ENCODE measurements at regions not wholly inside any gene's neighbourhood (a gene's known extent, or its start where the extent isn't known, plus 50 kb on each side); places are given as distances from the start of the nearest gene placed in this dataset.
A peak's percentile ranks its signal among the peaks of the same experiment; 100 is the strongest.

DNA sequence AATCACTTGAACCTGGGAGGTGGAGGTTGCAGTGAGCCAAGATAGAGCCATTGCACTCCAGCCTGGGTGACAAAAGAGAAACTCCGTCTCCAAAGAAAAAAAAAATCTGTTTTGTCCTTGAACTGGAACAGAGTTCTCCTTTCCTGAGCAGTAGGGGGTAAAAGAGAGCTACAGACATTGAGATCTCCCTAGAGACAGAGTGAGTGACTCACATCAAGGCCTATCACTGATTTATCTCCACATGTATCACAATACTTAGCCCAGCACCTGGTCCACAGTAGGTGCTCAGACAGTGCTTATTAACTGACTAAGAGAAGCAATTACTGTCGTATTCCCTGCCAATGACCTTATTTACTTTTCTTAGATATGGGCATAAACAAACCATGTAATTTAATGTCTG, 354.1 kb upstream of the C1orf87 start:
- no peak overlapping the region for H3K4me3 ChIP-seq (ENCODE audit: low read depth, low read length)
- DNase-seq (ENCODE audit: low read depth in 4 of 6, low spot score in 6 of 6): no peak
- no peaks in the 10 kb centered on the region for H3K4me1 ChIP-seq (ENCODE audit: control insufficient read depth, insufficient read depth, low read length)
- no peaks in the 10 kb centered on the region for H3K9me3 ChIP-seq (ENCODE audit: control insufficient read depth, insufficient read depth, low read length)
- no peaks in the 10 kb centered on the region for H3K36me3 ChIP-seq (ENCODE audit: control insufficient read depth, insufficient read depth, low read length)
- WGBS (ENCODE audit: insufficient coverage): no CpG with 5 or more reads among the region's 2 CpGs
- H3K27ac ChIP-seq (ENCODE audit: low read depth, low read length): no peak overlapping the region
- no peaks in the 10 kb centered on the region for H3K27me3 ChIP-seq (ENCODE audit: control insufficient read depth, insufficient read depth, low read length)

GRCh38 chr1:60427194-60427593, 353.6 kb upstream of the C1orf87 start:
- no peak overlapping the region for H3K27ac ChIP-seq (ENCODE audit: low read depth, low read length)
- no peak overlapping the region for H3K4me3 ChIP-seq (ENCODE audit: low read depth, low read length)
- DNase-seq (ENCODE audit: low read depth in 4 of 6, low spot score in 6 of 6): no peak
- H3K36me3 ChIP-seq (ENCODE audit: control insufficient read depth, insufficient read depth, low read length): no peaks in the 10 kb centered on the region
- no peaks in the 10 kb centered on the region for H3K27me3 ChIP-seq (ENCODE audit: control insufficient read depth, insufficient read depth, low read length)
- WGBS (ENCODE audit: insufficient coverage): 100% methylated on average over 4 of the region's 4 CpGs
- no peaks in the 10 kb centered on the region for H3K9me3 ChIP-seq (ENCODE audit: control insufficient read depth, insufficient read depth, low read length)
- no peaks in the 10 kb centered on the region for H3K4me1 ChIP-seq (ENCODE audit: control insufficient read depth, insufficient read depth, low read length)

- H3K27me3 ChIP-seq (ENCODE audit: control insufficient read depth, insufficient read depth, low read length): no peaks in the 10 kb centered on the region
- no peak overlapping the region for H3K27ac ChIP-seq (ENCODE audit: low read depth, low read length)
- H3K4me1 ChIP-seq (ENCODE audit: control insufficient read depth, insufficient read depth, low read length): no peaks in the 10 kb centered on the region
- no peaks in the 10 kb centered on the region for H3K36me3 ChIP-seq (ENCODE audit: control insufficient read depth, insufficient read depth, low read length)
- peaks cover 2% of the 10 kb centered on the region for H3K9me3 ChIP-seq (ENCODE audit: control insufficient read depth, insufficient read depth, low read length)
- DNase-seq (ENCODE audit: low read depth in 4 of 6, low spot score in 6 of 6): no peak
- no CpG with 5 or more reads among the region's 1 CpG for WGBS (ENCODE audit: insufficient coverage)
- no peak overlapping the region for H3K4me3 ChIP-seq (ENCODE audit: low read depth, low read length)
Measured at GRCh38 chr1:60425528-60425927, 352.0 kb upstream of the C1orf87 start.

- Histone ChIP-seq H3K4me1 (ENCODE audit: control insufficient read depth, insufficient read depth, low read length) (no peaks in the 10 kb centered on the region), H3K27ac (ENCODE audit: low read depth, low read length) (no peak overlapping the region), H3K9me3 (ENCODE audit: control insufficient read depth, insufficient read depth, low read length) (peaks cover 2% of the 10 kb centered on the region), H3K36me3 (ENCODE audit: control insufficient read depth, insufficient read depth, low read length) (no peaks in the 10 kb centered on the region), H3K27me3 (ENCODE audit: control insufficient read depth, insufficient read depth, low read length) (no peaks in the 10 kb centered on the region), H3K4me3 (ENCODE audit: low read depth, low read length) (no peak overlapping the region)
- 33% methylated on average over 1 of the region's 5 CpGs for WGBS (ENCODE audit: insufficient coverage)
- peak in 1 of 6 donors; percentile 22 for DNase-seq (ENCODE audit: low read depth in 4 of 6, low spot score in 6 of 6)
Measured at GRCh38 chr1:60423146-60423780, 349.7 kb upstream of the C1orf87 start.

GRCh38 chr1:60421965-60422364, 348.4 kb upstream of the C1orf87 start:
- WGBS (ENCODE audit: insufficient coverage): 78% methylated on average over 2 of the region's 4 CpGs
- H3K27ac ChIP-seq (ENCODE audit: low read depth, low read length): no peak overlapping the region
- H3K27me3 ChIP-seq (ENCODE audit: control insufficient read depth, insufficient read depth, low read length): no peaks in the 10 kb centered on the region
- H3K4me3 ChIP-seq (ENCODE audit: low read depth, low read length): no peak overlapping the region
- H3K9me3 ChIP-seq (ENCODE audit: control insufficient read depth, insufficient read depth, low read length): peaks cover 2% of the 10 kb centered on the region
- no peaks in the 10 kb centered on the region for H3K36me3 ChIP-seq (ENCODE audit: control insufficient read depth, insufficient read depth, low read length)
- DNase-seq (ENCODE audit: low read depth in 4 of 6, low spot score in 6 of 6): no peak
- H3K4me1 ChIP-seq (ENCODE audit: control insufficient read depth, insufficient read depth, low read length): no peaks in the 10 kb centered on the region

DNA sequence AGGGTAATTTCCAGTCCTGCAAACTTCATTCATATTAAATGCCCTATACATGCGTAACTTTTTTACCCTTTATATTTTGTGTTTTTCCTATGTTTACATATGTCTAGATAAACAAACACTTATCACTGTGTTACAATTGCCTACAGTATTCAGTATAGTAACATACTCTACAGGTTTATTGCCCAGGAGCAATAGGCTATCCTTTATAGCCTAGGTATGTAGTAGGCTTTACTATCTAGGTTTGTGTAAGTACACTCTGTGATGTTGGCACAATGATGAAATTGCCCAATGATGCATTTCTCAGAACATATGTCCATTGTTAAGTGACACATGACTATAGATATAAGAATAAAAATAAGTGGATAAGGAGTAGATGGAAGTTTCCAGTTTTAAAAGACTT, 345.5 kb upstream of the C1orf87 start:
- DNase-seq (ENCODE audit: low read depth in 4 of 6, low spot score in 6 of 6): no peak
- Histone ChIP-seq H3K27ac (ENCODE audit: low read depth, low read length) (no peak overlapping the region), H3K4me1 (ENCODE audit: control insufficient read depth, insufficient read depth, low read length) (no peaks in the 10 kb centered on the region), H3K36me3 (ENCODE audit: control insufficient read depth, insufficient read depth, low read length) (no peaks in the 10 kb centered on the region), H3K4me3 (ENCODE audit: low read depth, low read length) (no peak overlapping the region), H3K27me3 (ENCODE audit: control insufficient read depth, insufficient read depth, low read length) (no peaks in the 10 kb centered on the region), H3K9me3 (ENCODE audit: control insufficient read depth, insufficient read depth, low read length) (peaks cover 2% of the 10 kb centered on the region)
- no CpG with 5 or more reads among the region's 1 CpG for WGBS (ENCODE audit: insufficient coverage)

DNA sequence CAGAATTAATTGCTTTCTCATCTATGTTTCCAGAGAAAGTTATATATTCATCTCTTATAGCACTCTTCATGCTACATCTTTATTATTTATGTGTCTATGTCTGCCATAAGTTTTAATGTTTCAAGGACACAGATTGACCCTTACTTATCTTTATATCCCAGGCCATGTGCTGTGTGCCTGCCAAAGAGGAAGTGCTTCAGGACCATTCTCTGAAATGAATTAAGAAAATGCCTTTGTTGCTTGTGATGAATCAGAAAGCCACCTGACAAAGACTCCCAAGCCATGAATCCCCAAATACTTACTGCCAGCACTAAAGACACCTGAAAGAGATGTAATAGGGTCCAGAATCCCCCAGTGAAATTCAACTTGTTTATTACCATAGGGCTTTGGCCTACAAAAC, 342.1 kb upstream of the C1orf87 start:
- DNase-seq (ENCODE audit: low read depth in 4 of 6, low spot score in 6 of 6): no peak
- H3K27ac ChIP-seq (ENCODE audit: low read depth, low read length): no peak overlapping the region
- no peaks in the 10 kb centered on the region for H3K9me3 ChIP-seq (ENCODE audit: control insufficient read depth, insufficient read depth, low read length)
- H3K27me3 ChIP-seq (ENCODE audit: control insufficient read depth, insufficient read depth, low read length): no peaks in the 10 kb centered on the region
- H3K4me1 ChIP-seq (ENCODE audit: control insufficient read depth, insufficient read depth, low read length): no peaks in the 10 kb centered on the region
- H3K36me3 ChIP-seq (ENCODE audit: control insufficient read depth, insufficient read depth, low read length): no peaks in the 10 kb centered on the region
- no peak overlapping the region for H3K4me3 ChIP-seq (ENCODE audit: low read depth, low read length)

- H3K4me1 ChIP-seq (ENCODE audit: control insufficient read depth, insufficient read depth, low read length): no peaks in the 10 kb centered on the region
- WGBS (ENCODE audit: insufficient coverage): no CpG with 5 or more reads among the region's 1 CpG
- no peaks in the 10 kb centered on the region for H3K36me3 ChIP-seq (ENCODE audit: control insufficient read depth, insufficient read depth, low read length)
- DNase-seq (ENCODE audit: low read depth in 4 of 6, low spot score in 6 of 6): peak in 2 of 6 donors; percentile 10 to 16
- no peak overlapping the region for H3K27ac ChIP-seq (ENCODE audit: low read depth, low read length)
- H3K4me3 ChIP-seq (ENCODE audit: low read depth, low read length): no peak overlapping the region
- H3K27me3 ChIP-seq (ENCODE audit: control insufficient read depth, insufficient read depth, low read length): no peaks in the 10 kb centered on the region
- H3K9me3 ChIP-seq (ENCODE audit: control insufficient read depth, insufficient read depth, low read length): no peaks in the 10 kb centered on the region
Measured at GRCh38 chr1:60413091-60413490, 339.5 kb upstream of the C1orf87 start.

DNA sequence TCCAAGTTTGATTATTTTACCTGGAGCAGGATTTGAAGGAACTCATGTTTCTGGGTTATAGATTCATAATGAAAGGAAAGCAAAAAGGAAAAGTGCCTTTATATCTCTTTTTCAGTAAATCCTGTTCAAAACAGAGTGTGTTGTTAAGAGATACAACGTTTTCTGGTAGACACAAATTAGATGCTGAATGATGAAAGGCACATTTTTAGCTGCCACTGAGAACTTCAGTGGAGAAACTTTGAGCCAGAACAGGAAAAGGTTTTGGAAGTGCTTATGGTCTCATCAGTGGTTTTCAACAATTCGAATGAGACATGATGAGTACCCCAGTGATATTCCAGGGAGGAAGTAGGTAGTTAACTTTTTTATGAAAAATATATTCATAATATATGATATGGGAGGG, 338.0 kb upstream of the C1orf87 start:
- H3K27me3 ChIP-seq (ENCODE audit: control insufficient read depth, insufficient read depth, low read length): no peaks in the 10 kb centered on the region
- H3K27ac ChIP-seq (ENCODE audit: low read depth, low read length): no peak overlapping the region
- H3K4me1 ChIP-seq (ENCODE audit: control insufficient read depth, insufficient read depth, low read length): no peaks in the 10 kb centered on the region
- H3K9me3 ChIP-seq (ENCODE audit: control insufficient read depth, insufficient read depth, low read length): no peaks in the 10 kb centered on the region
- no peak for DNase-seq (ENCODE audit: low read depth in 4 of 6, low spot score in 6 of 6)
- H3K36me3 ChIP-seq (ENCODE audit: control insufficient read depth, insufficient read depth, low read length): no peaks in the 10 kb centered on the region
- no peak overlapping the region for H3K4me3 ChIP-seq (ENCODE audit: low read depth, low read length)
- WGBS (ENCODE audit: insufficient coverage): no CpG with 5 or more reads among the region's 2 CpGs

GRCh38 chr1:60402816-60403215, 329.2 kb upstream of the C1orf87 start:
- no peak overlapping the region for H3K4me3 ChIP-seq (ENCODE audit: low read depth, low read length)
- WGBS (ENCODE audit: insufficient coverage): 18% methylated on average over 2 of the region's 4 CpGs
- H3K27ac ChIP-seq (ENCODE audit: low read depth, low read length): peak overlapping the region; percentile 1

More at GRCh38 chr1:60402816-60403215, 329.2 kb upstream of the C1orf87 start:
- H3K9me3 ChIP-seq (ENCODE audit: control insufficient read depth, insufficient read depth, low read length): no peaks in the 10 kb centered on the region
- no peaks in the 10 kb centered on the region for H3K36me3 ChIP-seq (ENCODE audit: control insufficient read depth, insufficient read depth, low read length)
- H3K27me3 ChIP-seq (ENCODE audit: control insufficient read depth, insufficient read depth, low read length): no peaks in the 10 kb centered on the region
- peak in 2 of 6 donors; percentile 23 to 50 for DNase-seq (ENCODE audit: low read depth in 4 of 6, low spot score in 6 of 6)
- H3K4me1 ChIP-seq (ENCODE audit: control insufficient read depth, insufficient read depth, low read length): no peaks in the 10 kb centered on the region

All from spinal cord (tissue), 9 donors.